Neuronal stem cell (in vitro differentiated cells): ENCODE measurements at regions not wholly inside any gene's neighbourhood (a gene's known extent, or its start where the extent isn't known, plus 50 kb on each side); places are given as distances from the start of the nearest gene placed in this dataset.

Experiments
- DNase-seq: peaks from one replicate; pipeline ENCODE4 v3.0.0-alpha.2; 2013; ENCODE audit warnings: low spot score
- H2AFZ ChIP-seq: one replicate; pipeline ENCODE4 v1.6.1; 2013; ENCODE audit warnings: mild to moderate bottlenecking, low read length, inconsistent platforms
- H2AK5ac ChIP-seq: 2 replicates; pipeline ENCODE4 v1.6.1; 2013; ENCODE audit warnings: low read depth, mild to moderate bottlenecking, inconsistent platforms, low read length, moderate library complexity, mixed read lengths
- H2BK120ac ChIP-seq: 2 replicates; pipeline ENCODE4 v1.6.1; 2013; ENCODE audit warnings: low read depth, mild to moderate bottlenecking, inconsistent platforms, low read length, moderate library complexity, mixed read lengths
- H2BK12ac ChIP-seq: one replicate; pipeline ENCODE4 v1.6.1; 2013; ENCODE audit warnings: low read length, inconsistent platforms
- H2BK15ac ChIP-seq: 2 replicates; pipeline ENCODE4 v1.6.1; 2013; ENCODE audit warnings: mild to moderate bottlenecking, low read length, inconsistent platforms, mixed read lengths
- H2BK5ac ChIP-seq: one replicate; pipeline ENCODE4 v1.6.1; 2013; ENCODE audit warnings: inconsistent platforms, mild to moderate bottlenecking, low read length, moderate library complexity
- H3K14ac ChIP-seq: one replicate; pipeline ENCODE4 v1.6.1; 2013; ENCODE audit warnings: low read length, inconsistent platforms
- H3K18ac ChIP-seq: 2 replicates; pipeline ENCODE4 v1.6.1; 2013; ENCODE audit warnings: low read length, inconsistent platforms
- H3K23ac ChIP-seq: 2 replicates; pipeline ENCODE4 v1.6.1; 2013; ENCODE audit warnings: low read depth, mild to moderate bottlenecking, mixed read lengths, low read length, inconsistent platforms; ENCODE audit not compliant: poor library complexity
- H3K27ac ChIP-seq: replicated peaks from 3 replicates; pipeline ENCODE4 v1.5.1; 2013; ENCODE audit warnings: low read length, inconsistent platforms
- H3K27me3 ChIP-seq, 3 experiments: 2 replicates each; pipeline ENCODE4 v1.6.1; 2013; ENCODE audit warnings: low read length in 3 of 3, mild to moderate bottlenecking in 2 of 3, inconsistent platforms in 1 of 3, low read depth in 1 of 3, mixed read lengths in 1 of 3, moderate library complexity in 1 of 3; ENCODE audit not compliant: control insufficient read depth in 3 of 3, insufficient read depth in 3 of 3
- H3K36me3 ChIP-seq, 2 donors: replicated peaks in 1 of 2; 2 replicates each; pipeline ENCODE4 v1.6.1; 2013; ENCODE audit warnings: low read length in 2 of 2; ENCODE audit not compliant: control insufficient read depth in 2 of 2, insufficient read depth in 2 of 2
- H3K4ac ChIP-seq: 2 replicates; pipeline ENCODE4 v1.6.1; 2013; ENCODE audit warnings: inconsistent platforms, mild to moderate bottlenecking, low read length, moderate library complexity
- H3K4me1 ChIP-seq, 2 donors: 1 replicate in 1 of 2; 2 replicates in 1 of 2; pipeline ENCODE4 v1.6.1; 2013; ENCODE audit warnings: low read length in 2 of 2, low read depth in 1 of 2; ENCODE audit not compliant: control insufficient read depth in 2 of 2, insufficient read depth in 1 of 2
- H3K4me2 ChIP-seq: one replicate; pipeline ENCODE4 v1.6.1; 2013; ENCODE audit warnings: mild to moderate bottlenecking, low read length, inconsistent platforms; ENCODE audit not compliant: insufficient read depth, poor library complexity, severe bottlenecking
- H3K4me3 ChIP-seq, 2 donors: 2 replicates each; pipeline ENCODE4 v1.5.1; 2013; ENCODE audit warnings: low read length in 2 of 2, mild to moderate bottlenecking in 2 of 2, inconsistent platforms in 1 of 2, moderate library complexity in 1 of 2
- H3K79me1 ChIP-seq: one replicate; pipeline ENCODE4 v1.6.1; 2013; ENCODE audit warnings: low read depth, mild to moderate bottlenecking, inconsistent platforms, low read length, moderate library complexity
- H3K9ac ChIP-seq: one replicate; pipeline ENCODE4 v1.6.1; 2013; ENCODE audit warnings: mild to moderate bottlenecking, low read depth, low read length, inconsistent platforms; ENCODE audit not compliant: poor library complexity
- H3K9me3 ChIP-seq, 2 donors: replicated peaks in 1 of 2; 2 replicates each; pipeline versions ENCODE3 to v1.6.1; 2013; ENCODE audit warnings: low read length in 2 of 2, mild to moderate bottlenecking in 2 of 2, inconsistent platforms in 1 of 2, low read depth in 1 of 2, mixed read lengths in 1 of 2, moderate library complexity in 1 of 2; ENCODE audit not compliant: control insufficient read depth in 2 of 2, insufficient read depth in 1 of 2
- H4K8ac ChIP-seq: one replicate; pipeline ENCODE4 v1.6.1; 2013; ENCODE audit warnings: low read depth, mild to moderate bottlenecking, inconsistent platforms, low read length, moderate library complexity
- H4K91ac ChIP-seq: one replicate; pipeline ENCODE4 v1.6.1; 2013; ENCODE audit warnings: low read length, low read depth, mild to moderate bottlenecking, inconsistent platforms; ENCODE audit not compliant: poor library complexity
- WGBS, 2 donors: extraction: QIAGEN DNeasy Blood & Tissue Kit; methylation state at CpG; one replicate each; pipeline ENCODE4 v1.1.7; 2013; ENCODE audit warnings: missing lambda C conversion rate in 2 of 2, mixed read lengths in 1 of 2; ENCODE audit not compliant: insufficient read length in 2 of 2, insufficient replicate concordance in 1 of 2; ENCODE audit errors: extremely low coverage in 2 of 2; 5-methylcytosine and 5-hydroxymethylcytosine counted together

DNA sequence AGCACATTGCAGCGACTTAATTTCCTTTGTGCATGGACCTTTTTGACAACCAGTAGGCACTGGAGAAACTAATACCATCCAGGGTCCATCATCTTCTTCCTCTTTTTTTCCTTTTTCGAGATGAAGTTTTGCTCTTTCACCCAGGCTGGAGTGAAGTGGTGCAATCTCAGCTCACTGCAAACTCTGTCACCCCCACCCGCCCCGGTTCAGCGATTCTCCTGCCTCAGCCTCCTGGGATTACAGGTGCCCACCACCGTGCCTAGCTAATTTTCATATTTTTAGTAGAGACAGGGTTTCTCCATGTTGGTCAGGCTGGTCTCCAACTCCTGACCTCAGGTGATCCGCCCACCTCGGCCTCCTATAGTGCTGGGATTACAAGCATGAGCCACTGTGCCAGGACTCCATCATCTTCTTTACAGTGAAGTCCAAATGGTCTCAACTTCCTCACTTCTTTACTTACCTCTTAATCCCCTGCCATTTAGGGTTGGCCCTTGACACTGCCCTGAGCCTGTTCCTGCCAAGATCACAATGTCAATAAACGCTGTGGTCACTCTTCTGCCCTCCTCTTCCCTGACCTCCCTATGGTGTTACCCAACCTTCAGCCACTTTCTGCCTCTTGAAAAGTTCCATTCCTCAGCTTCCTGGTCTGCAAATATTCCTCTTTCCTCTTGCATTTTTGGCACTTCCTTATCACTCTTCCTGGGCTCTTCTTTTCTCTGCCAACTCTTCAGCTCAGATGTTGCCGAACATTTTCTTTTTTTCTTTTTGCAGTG lies 119.8 kb upstream of the SLC34A2 start:
- Histone ChIP-seq H3K27me3 (no peaks in the 10 kb centered on the region), H2BK15ac (no peak overlapping the region), H2BK120ac (no peak overlapping the region), H3K23ac (no peak overlapping the region), H3K9me3 (no peaks in the 10 kb centered on the region), H2BK12ac (no peak overlapping the region), H3K4me2 (no peak overlapping the region), H3K36me3 (no peaks in the 10 kb centered on the region), H2AK5ac (no peak overlapping the region), H2BK5ac (no peak overlapping the region), H3K4ac (no peak overlapping the region), H3K4me1 (peaks cover 3 to 5% of the 10 kb centered on the region in 2 donors), H4K8ac (no peak overlapping the region), H3K4me3 (no peak overlapping the region), H4K91ac (no peak overlapping the region), H3K9ac (no peak overlapping the region), H3K18ac (no peak overlapping the region), H3K14ac (no peak overlapping the region), H3K79me1 (no peaks in the 10 kb centered on the region), H3K27ac (no peak overlapping the region), H2AFZ (no peak overlapping the region)
- no peak for DNase-seq
- WGBS, 2 donors, result no CpG with 5 or more reads among the region's 10 CpGs

DNA sequence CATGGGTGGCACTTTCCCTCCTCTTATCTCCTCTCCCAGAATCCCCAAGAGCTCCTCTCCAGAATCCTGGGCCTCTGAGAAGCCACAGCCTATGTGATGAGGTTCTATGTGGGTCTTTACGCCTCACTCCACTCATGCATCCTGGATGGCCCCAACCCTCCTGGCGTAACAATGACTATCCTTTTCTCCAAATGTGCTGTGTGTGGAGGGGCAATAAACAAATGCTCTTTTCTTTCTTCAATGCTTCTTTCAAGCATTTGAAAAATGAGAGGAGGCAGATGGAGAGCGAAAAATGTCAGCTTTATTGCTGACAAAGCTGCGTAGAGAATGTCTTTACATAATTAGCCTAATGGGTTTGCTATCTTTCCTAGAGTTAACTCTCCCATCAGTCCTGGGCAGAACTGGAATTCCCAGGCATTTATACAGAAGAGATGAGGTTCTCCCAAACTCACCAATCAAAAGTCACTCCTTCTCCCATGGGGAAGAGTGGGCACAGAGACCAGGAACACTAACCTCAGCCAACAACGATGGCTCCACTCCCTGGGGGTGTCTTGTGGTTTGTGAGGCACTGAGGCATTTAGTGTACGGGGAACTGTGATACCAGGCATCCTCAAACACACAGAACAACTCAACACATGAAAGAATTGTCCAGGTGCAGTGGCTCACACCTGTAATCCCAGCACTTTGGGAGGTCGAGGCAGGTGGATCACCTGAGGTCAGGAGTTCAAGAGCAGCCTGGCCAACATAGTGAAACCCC lies 118.9 kb upstream of the SLC34A2 start:
- no CpG with 5 or more reads among the region's 7 CpGs for WGBS, 2 donors
- H3K18ac ChIP-seq, result no peak overlapping the region
- no peak overlapping the region for H3K4me2 ChIP-seq
- DNase-seq, result no peak
- H3K9me3 ChIP-seq, result no peaks in the 10 kb centered on the region
- H2AFZ ChIP-seq, result no peak overlapping the region
- H2BK15ac ChIP-seq, result no peak overlapping the region
- no peak overlapping the region for H2BK12ac ChIP-seq
- H4K8ac ChIP-seq, result no peak overlapping the region
- H2AK5ac ChIP-seq, result no peak overlapping the region
- H3K23ac ChIP-seq, result no peak overlapping the region
- H3K14ac ChIP-seq, result no peak overlapping the region
- H3K4me3 ChIP-seq, result no peak overlapping the region
- no peaks in the 10 kb centered on the region for H3K27me3 ChIP-seq
- H3K4me1 ChIP-seq, result peaks cover 3 to 5% of the 10 kb centered on the region in 2 donors
- no peak overlapping the region for H3K9ac ChIP-seq
- H3K36me3 ChIP-seq, result no peaks in the 10 kb centered on the region
- no peak overlapping the region for H4K91ac ChIP-seq
- H3K79me1 ChIP-seq, result no peaks in the 10 kb centered on the region
- H3K4ac ChIP-seq, result no peak overlapping the region
- no peak overlapping the region for H2BK120ac ChIP-seq
- no peak overlapping the region for H2BK5ac ChIP-seq
- no peak overlapping the region for H3K27ac ChIP-seq

DNA sequence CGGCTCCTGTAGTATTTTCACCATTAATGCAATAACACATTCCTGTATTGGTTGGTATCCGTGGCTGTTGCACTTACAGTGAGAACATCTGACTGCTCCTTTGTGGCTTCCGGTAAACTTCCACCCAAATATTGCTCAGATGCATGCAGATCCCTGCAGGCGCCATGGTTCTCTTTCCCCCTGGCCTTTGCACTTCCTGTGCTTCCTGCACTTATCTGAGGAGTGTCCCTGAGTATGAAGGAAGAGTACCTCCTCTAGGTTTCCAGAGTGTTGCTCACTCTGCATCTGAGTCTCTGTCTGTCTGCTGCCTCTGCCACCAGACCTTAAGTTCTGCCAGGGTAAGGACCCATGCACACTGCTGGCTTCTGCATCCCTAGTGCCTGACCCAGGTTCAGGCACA lies 117.2 kb upstream of the SLC34A2 start:
- Histone ChIP-seq H4K8ac (no peak overlapping the region), H4K91ac (no peak overlapping the region), H3K9ac (no peak overlapping the region), H3K23ac (no peak overlapping the region), H2BK12ac (no peak overlapping the region), H2BK15ac (no peak overlapping the region), H3K9me3 (no peaks in the 10 kb centered on the region), H2AK5ac (no peak overlapping the region), H3K27ac (no peak overlapping the region), H2BK120ac (no peak overlapping the region), H3K14ac (no peak overlapping the region), H3K27me3 (no peaks in the 10 kb centered on the region), H3K18ac (no peak overlapping the region), H3K4ac (no peak overlapping the region), H3K4me2 (no peak overlapping the region), H3K79me1 (no peaks in the 10 kb centered on the region), H3K36me3 (no peaks in the 10 kb centered on the region), H3K4me1 (peaks cover 3 to 5% of the 10 kb centered on the region in 2 donors), H2BK5ac (no peak overlapping the region), H3K4me3 (no peak overlapping the region), H2AFZ (no peak overlapping the region)
- DNase-seq, result no peak
- no CpG with 5 or more reads among the region's 4 CpGs for WGBS, 2 donors

DNA sequence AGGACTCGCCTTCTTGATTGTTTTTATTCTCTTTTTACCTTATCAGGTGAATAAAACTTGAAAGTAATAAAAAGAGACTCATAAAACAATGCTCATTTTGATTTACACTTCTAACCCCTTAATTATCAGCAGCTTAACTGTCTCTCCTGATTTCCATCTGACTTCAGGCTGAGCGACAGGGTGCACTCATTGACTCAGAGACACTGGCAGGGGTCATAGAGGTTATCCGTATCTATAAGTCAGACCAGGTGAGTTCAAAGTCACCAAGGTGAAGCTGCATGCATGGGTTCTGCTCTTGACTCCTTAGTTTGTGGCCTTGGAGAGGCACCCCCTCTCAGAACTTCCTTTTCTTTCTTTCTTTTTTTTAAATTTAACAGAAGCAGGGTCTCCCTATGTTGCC lies 116.4 kb upstream of the SLC34A2 start:
- no peak overlapping the region for H4K8ac ChIP-seq
- H3K4me3 ChIP-seq, result no peak overlapping the region
- no peak overlapping the region for H3K4me2 ChIP-seq
- H2BK120ac ChIP-seq, result no peak overlapping the region
- H3K9me3 ChIP-seq, result no peaks in the 10 kb centered on the region
- DNase-seq, result no peak
- H3K14ac ChIP-seq, result no peak overlapping the region
- no peak overlapping the region for H3K9ac ChIP-seq
- H3K27me3 ChIP-seq, result no peaks in the 10 kb centered on the region
- no peak overlapping the region for H2BK5ac ChIP-seq
- H3K4ac ChIP-seq, result no peak overlapping the region
- no peak overlapping the region for H2AFZ ChIP-seq
- no peak overlapping the region for H4K91ac ChIP-seq
- no peak overlapping the region for H2BK12ac ChIP-seq
- H3K4me1 ChIP-seq, result peaks cover 3 to 5% of the 10 kb centered on the region in 2 donors
- no peak overlapping the region for H2BK15ac ChIP-seq
- H3K27ac ChIP-seq, result no peak overlapping the region
- H3K18ac ChIP-seq, result no peak overlapping the region
- no peak overlapping the region for H2AK5ac ChIP-seq
- H3K79me1 ChIP-seq, result no peaks in the 10 kb centered on the region
- H3K23ac ChIP-seq, result no peak overlapping the region
- no CpG with 5 or more reads among the region's 3 CpGs for WGBS, 2 donors
- no peaks in the 10 kb centered on the region for H3K36me3 ChIP-seq
